ENCODE measurements at regions not wholly inside any gene's neighbourhood (a gene's known extent, or its start where the extent isn't known, plus 50 kb on each side); places are given as distances from the start of the nearest gene placed in this dataset.

- TF ChIP-seq POLR2A (IDR thresholded peaks at IDR 0.05), result no peak
- TF ChIP-seq CTCF (IDR thresholded peaks at IDR 0.05 in 8 of 11, conservative IDR thresholded peaks at IDR 0.05 in 3 of 11), result no peak
Measured at GRCh38 chr5:167936022-167936421, 355.4 kb upstream of the WWC1 start.
